ENCODE measurements at regions not wholly inside any gene's neighbourhood (a gene's known extent, or its start where the extent isn't known, plus 50 kb on each side); places are given as distances from the start of the nearest gene placed in this dataset.
A peak's percentile ranks its signal among the peaks of the same experiment; 100 is the strongest.

GRCh38 chr10:46227936-46228562, 58.7 kb upstream of the ANTXRL start:
- DNase-seq (ENCODE audit: low read depth in 2 of 2), result no peak

GRCh38 chr10:46228563-46229071, 58.2 kb upstream of the ANTXRL start:
- DNase-seq (ENCODE audit: low read depth in 2 of 2), result peak; percentile 23 to 33

DNA sequence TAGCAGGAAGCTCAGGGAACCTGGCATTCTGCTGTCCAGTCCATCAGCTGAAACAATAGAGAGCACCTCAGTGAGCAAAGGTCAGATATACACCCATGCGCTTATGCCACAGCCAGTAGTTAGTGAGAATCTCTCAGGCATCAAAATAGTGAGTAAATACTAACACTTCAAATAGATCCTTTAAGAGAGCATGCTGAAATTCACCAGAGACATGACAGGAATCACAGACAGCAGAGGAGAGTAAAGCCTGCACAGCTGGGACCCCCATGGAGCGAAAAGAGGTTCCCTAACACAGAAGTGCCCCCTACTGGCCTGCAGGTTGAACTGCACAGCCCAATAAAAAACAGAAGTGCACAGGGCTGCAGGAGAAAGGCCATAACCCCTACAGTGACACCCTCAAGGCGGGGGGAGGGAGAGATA, 57.6 kb upstream of the ANTXRL start:
- no peak for DNase-seq (ENCODE audit: low read depth in 2 of 2)

DNA sequence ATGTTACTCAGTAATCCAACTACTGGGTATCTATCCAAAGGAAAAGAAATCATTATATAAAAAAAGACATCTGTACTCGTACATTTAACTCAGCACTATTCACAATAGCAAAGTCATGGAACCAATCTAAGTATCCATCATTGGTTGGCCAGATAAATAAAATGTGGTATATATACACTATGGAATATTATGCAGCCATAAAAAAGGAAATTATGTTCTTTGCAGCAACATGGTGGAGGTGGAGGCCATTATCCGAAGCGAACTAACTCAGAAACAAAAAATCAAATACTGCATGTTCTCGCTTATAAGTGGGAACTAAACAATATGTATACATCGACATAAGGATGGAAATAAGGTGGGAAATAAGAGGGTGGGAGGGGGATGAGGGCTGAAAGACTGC, 56.2 kb upstream of the ANTXRL start:
- no peak for DNase-seq (ENCODE audit: low read depth in 2 of 2)

GRCh38 chr10:46231087-46231486, 55.7 kb upstream of the ANTXRL start:
- no peak for DNase-seq (ENCODE audit: low read depth in 2 of 2)

DNA sequence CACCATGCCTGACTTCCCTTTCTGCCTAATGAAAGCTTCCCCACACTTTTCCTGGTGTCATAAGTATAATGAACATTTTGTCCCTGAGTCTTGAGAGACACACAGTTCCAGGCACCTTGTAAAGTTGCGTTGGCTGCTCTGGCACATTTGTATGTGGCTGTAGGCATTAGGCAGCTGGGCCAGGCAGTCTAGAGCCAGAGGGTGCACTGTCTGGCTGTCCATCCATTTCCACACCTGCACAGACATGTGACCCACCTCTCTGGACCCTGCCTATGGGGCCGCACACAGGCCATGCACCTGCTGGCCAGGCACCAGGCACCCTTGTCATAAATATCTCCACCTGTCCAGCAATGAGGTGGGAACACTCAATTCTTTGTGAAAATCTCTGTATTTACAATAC, 54.7 kb upstream of the ANTXRL start:
- DNase-seq (ENCODE audit: low read depth in 2 of 2), result no peak

DNA sequence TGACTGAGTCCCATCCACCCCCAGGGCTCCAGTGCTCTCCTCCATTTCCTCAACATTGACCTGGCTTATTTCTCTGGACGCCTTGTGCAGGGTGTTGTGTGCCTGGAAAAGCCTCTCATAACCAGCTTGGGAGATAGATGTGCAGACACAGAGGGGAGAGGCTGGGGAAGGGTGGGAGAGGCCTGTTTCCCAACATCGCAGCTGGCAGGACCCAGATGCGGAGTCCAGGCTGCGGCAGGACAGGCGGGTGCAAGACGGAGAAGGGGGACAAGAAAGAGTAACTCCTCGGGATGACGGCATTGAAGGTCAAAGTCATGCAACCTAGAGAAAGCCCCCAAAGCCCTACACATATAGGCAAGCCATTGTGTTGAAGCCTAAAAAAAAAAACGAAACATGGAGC, 54.1 kb upstream of the ANTXRL start:
- no peak for DNase-seq (ENCODE audit: low read depth in 2 of 2)

DNA sequence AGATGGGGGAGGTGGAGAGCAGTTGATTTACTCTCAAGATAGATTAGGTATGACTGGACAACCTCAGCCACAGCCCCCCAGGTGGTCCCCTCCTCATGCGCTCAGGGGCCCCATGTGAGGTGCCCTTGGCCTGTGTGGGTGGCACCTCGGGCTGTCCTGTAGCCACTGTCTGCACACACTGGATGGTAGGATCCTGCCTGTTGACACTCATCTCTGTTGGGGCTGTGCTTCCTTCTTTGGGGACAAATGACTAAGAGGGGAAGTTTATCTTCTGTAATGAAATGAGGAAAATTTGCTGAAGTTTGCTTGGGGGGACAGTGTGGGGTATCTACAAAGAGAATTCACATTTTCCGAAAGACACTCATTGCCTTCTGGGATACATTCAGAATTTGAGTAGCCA, 53.6 kb upstream of the ANTXRL start:
- DNase-seq (ENCODE audit: low read depth in 2 of 2), result no peak

GRCh38 chr10:46234026-46234425, 52.8 kb upstream of the ANTXRL start:
- no peak for DNase-seq (ENCODE audit: low read depth in 2 of 2)

DNA sequence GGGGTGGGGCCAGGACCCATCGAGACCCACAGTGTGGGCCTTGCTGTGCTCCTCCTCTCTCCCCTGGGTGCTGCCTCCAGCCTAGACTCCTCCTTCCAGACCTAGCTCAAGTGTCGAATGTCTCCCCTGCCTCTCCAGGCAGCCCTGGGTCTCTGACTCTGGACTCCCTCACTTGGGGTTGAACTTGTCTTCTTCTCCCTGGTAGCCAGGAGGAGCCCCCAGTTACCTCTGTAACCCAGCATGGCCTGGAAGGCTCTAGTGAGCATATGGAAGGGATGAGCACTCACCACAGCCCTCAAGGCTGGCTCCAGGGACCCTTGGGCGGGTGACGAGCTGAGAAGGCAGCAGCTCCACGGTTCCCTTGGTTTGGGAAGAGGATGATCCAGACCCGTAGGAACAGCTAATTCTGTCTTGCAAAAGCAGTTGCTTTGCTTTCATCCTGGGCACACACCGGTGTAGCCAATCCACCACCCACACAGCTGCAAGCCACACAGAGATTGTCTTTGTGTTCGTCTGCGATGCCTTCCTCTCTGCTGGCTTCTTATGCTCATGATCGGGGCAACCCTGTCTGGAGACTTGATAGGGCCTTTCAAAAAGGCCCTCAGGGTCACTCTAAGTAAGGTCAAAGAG, 52.3 kb upstream of the ANTXRL start:
- no peak for DNase-seq (ENCODE audit: low read depth in 2 of 2)

GRCh38 chr10:46235705-46236545, 50.9 kb upstream of the ANTXRL start:
- no peak for DNase-seq (ENCODE audit: low read depth in 2 of 2)

- no peak for DNase-seq (ENCODE audit: low read depth in 2 of 2)
Observed at GRCh38 chr10:46236546-46236887, 50.3 kb upstream of the ANTXRL start.

- DNase-seq (ENCODE audit: low read depth in 2 of 2), result no peak
Observed at GRCh38 chr10:46236941-46237681, 49.7 kb upstream of the ANTXRL start.
